ENCODE measurements at regions not wholly inside any gene's neighbourhood (a gene's known extent, or its start where the extent isn't known, plus 50 kb on each side); places are given as distances from the start of the nearest gene placed in this dataset.
"Not testable (repeated sequence)": the region's sequence is repeated elsewhere in the genome, so short reads cannot be mapped to it uniquely, and the experiment has no call there.

DNA sequence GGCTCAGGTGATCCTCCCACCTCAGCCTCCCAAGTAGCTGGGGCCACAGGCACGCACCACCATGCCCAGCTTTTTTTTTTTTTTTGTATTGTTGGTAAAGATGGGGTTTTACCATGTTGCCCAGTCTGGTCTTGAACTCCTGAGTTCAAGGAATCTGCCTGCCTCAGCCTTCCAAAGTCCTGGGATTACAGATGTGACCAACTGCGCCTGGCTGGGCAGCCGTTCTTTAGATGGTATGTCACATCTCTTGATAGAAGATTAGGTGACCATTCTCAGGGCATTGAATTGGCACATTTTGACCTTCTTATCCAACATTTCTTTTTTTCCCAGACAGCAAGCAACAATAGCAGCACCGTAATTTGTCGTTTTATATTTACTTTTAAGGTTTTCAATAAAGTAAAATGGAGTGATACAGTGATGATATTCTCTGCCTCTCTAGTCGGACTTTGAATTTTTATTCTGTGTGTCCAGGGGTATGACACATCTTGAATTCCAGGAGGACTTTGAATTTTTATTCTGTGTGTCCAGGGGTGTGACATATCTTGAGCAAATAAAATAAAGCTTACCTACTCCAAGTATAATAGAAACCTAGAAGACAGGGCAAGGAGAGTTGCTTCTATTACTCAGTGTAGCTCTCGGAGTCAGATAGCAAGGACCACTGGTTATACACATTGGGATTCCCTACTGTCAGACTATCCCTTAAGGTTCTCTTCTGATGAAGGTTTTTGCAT, 282.4 kb upstream of the NOTCH2NLA start:
- not testable (repeated sequence) for H3K9me3 Mint-ChIP-seq; DNase-seq; H3K9me3 ChIP-seq (ENCODE audit: control insufficient read depth, low read length); H3K4me3 ChIP-seq (ENCODE audit: low read length); H3K27me3 Mint-ChIP-seq (ENCODE audit: insufficient read depth); H3K27ac Mint-ChIP-seq; H3K4me1 ChIP-seq (ENCODE audit: control insufficient read depth, insufficient read depth, low read length); H3K27ac ChIP-seq (ENCODE audit: low read depth, low read length); H3K27me3 ChIP-seq (ENCODE audit: control insufficient read depth, insufficient read depth, low read length, poor library complexity, severe bottlenecking); H3K36me3 ChIP-seq (ENCODE audit: control insufficient read depth, insufficient read depth, low read length); H3K4me1 Mint-ChIP-seq; H3K36me3 Mint-ChIP-seq (ENCODE audit: low read depth); H3K4me3 Mint-ChIP-seq; H3K9ac ChIP-seq (ENCODE audit: extremely low read depth, low read length, poor library complexity, severe bottlenecking)
- WGBS, 2 experiments (ENCODE audit: insufficient coverage in 1 of 2, insufficient read length in 1 of 2): 100% methylated on average over 2 of the region's 7 CpGs; no CpG with 5 or more reads in 1 of the 2 experiments

DNA sequence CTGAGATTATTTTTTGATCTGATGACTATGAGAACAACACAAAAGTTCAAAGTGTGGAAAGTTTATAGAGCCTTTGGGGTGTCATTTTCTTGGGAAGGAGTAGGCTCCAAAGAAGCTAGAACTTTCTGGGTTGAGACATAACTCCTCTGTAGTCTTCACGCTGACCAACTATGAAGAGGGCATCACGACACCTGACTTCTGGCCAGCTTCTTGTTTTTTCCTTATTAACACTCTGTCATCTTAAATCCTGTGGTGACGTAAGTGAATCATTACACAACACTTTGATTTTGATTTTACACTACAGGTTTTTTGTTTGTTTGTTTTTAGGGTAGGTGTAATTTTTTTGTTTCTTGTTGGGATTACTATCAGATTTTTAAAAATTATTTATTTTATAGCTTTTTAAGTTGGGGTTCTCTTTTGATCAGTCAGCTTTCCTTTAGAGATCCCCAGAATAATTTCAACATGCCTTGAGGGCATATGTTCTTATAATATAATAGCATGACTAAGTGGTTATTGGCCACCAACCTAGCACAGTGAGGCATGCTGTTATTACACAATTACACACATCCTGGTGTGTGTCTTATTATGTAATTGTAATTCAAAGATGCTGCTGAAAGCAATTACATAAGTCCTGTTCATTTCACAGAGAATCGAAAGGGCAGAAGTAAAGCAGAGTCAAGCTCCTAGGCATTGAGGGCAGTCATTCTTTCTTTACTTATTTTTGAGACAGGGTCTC, 281.6 kb upstream of the NOTCH2NLA start:
- H3K4me3 Mint-ChIP-seq; H3K9me3 ChIP-seq (ENCODE audit: control insufficient read depth, low read length); H3K4me1 ChIP-seq (ENCODE audit: control insufficient read depth, insufficient read depth, low read length); H3K9ac ChIP-seq (ENCODE audit: extremely low read depth, low read length, poor library complexity, severe bottlenecking); H3K27me3 ChIP-seq (ENCODE audit: control insufficient read depth, insufficient read depth, low read length, poor library complexity, severe bottlenecking); H3K4me3 ChIP-seq (ENCODE audit: low read length); H3K9me3 Mint-ChIP-seq; H3K27me3 Mint-ChIP-seq (ENCODE audit: insufficient read depth); H3K4me1 Mint-ChIP-seq; H3K36me3 ChIP-seq (ENCODE audit: control insufficient read depth, insufficient read depth, low read length); H3K27ac ChIP-seq (ENCODE audit: low read depth, low read length); H3K27ac Mint-ChIP-seq; H3K36me3 Mint-ChIP-seq (ENCODE audit: low read depth); DNase-seq: not testable (repeated sequence)
- WGBS, 2 experiments (ENCODE audit: insufficient coverage in 1 of 2, insufficient read length in 1 of 2): no CpG with 5 or more reads among the region's 4 CpGs

DNA sequence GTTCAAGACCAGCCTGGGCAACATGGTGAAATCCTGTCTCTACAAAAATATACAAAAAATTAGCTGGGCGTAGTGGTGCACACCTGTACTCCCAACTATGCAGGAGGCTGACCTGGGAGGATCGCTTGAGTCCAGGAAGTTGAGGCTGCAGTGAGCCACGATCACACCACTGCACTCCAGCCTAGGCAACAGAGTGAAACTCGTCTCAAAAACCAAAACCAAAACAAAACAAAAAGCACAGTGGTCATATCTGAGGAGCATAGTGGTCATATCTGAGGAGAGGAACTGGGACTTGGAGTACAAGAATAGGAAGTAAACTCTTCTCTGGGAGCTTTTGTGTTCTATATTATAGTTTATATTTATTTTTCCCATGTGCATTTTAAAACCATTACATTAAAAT, 275.3 kb upstream of the NOTCH2NLA start:
- not testable (repeated sequence) for H3K9me3 ChIP-seq (ENCODE audit: control insufficient read depth, low read length); H3K27ac ChIP-seq (ENCODE audit: low read depth, low read length); H3K27me3 Mint-ChIP-seq (ENCODE audit: insufficient read depth); H3K4me1 Mint-ChIP-seq; H3K27ac Mint-ChIP-seq; H3K36me3 Mint-ChIP-seq (ENCODE audit: low read depth); H3K9me3 Mint-ChIP-seq; DNase-seq; H3K27me3 ChIP-seq (ENCODE audit: control insufficient read depth, insufficient read depth, low read length, poor library complexity, severe bottlenecking); H3K4me1 ChIP-seq (ENCODE audit: control insufficient read depth, insufficient read depth, low read length); H3K9ac ChIP-seq (ENCODE audit: extremely low read depth, low read length, poor library complexity, severe bottlenecking); H3K4me3 Mint-ChIP-seq; H3K4me3 ChIP-seq (ENCODE audit: low read length); H3K36me3 ChIP-seq (ENCODE audit: control insufficient read depth, insufficient read depth, low read length)
- WGBS, 2 experiments (ENCODE audit: insufficient coverage in 1 of 2, insufficient read length in 1 of 2): no CpG with 5 or more reads among the region's 4 CpGs

DNA sequence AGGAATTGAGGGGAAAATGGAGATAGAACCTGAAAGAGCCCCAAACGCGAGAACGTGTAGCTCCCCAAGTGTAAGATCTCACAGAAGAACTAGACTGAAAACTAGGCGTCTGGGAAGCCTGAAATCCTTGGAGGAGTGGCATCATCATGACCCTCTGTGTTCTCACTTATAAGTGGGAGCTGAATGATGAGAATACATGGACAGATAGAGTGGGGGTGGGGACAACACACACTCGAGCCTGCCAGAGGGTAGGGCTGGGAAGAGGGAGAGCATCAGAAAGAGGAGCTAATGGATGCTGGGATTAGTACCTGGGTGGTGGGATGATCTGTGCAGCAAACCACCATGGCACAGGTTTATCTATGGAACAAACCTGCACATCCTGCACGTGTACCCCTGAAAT, 258.7 kb upstream of the NOTCH2NLA start:
- not testable (repeated sequence) for H3K4me1 Mint-ChIP-seq; H3K27me3 Mint-ChIP-seq (ENCODE audit: insufficient read depth); DNase-seq; H3K27ac Mint-ChIP-seq; H3K9ac ChIP-seq (ENCODE audit: extremely low read depth, low read length, poor library complexity, severe bottlenecking); H3K27me3 ChIP-seq (ENCODE audit: control insufficient read depth, insufficient read depth, low read length, poor library complexity, severe bottlenecking); H3K4me3 ChIP-seq (ENCODE audit: low read length); H3K36me3 Mint-ChIP-seq (ENCODE audit: low read depth); H3K4me1 ChIP-seq (ENCODE audit: control insufficient read depth, insufficient read depth, low read length); H3K9me3 Mint-ChIP-seq; H3K9me3 ChIP-seq (ENCODE audit: control insufficient read depth, low read length); H3K27ac ChIP-seq (ENCODE audit: low read depth, low read length); H3K4me3 Mint-ChIP-seq; H3K36me3 ChIP-seq (ENCODE audit: control insufficient read depth, insufficient read depth, low read length)
- no CpG with 5 or more reads among the region's 6 CpGs for WGBS, 2 experiments (ENCODE audit: insufficient coverage in 1 of 2, insufficient read length in 1 of 2)

DNA sequence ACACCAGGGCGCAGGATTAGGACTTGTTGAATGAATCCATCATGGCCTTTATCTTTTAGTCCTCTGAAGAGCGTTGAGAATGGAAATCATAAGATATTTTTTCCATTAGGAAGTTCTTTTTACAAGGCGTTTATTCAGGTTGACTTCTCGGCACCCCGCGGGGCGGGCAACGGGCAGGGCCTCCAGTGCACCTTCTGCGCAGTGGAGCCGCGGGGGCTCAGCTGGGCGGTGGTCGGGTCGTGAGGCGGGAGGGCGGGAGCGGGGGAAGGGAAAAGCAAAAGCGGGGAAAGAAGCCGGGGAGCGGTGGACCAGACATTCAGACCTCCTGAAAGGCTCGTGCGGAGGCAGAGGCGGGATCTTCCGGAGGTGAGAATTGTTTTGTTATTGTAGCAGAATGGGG, 258.3 kb upstream of the NOTCH2NLA start:
- not testable (repeated sequence) for H3K9ac ChIP-seq (ENCODE audit: extremely low read depth, low read length, poor library complexity, severe bottlenecking); H3K4me3 Mint-ChIP-seq; H3K27ac Mint-ChIP-seq; H3K4me1 ChIP-seq (ENCODE audit: control insufficient read depth, insufficient read depth, low read length); H3K36me3 ChIP-seq (ENCODE audit: control insufficient read depth, insufficient read depth, low read length); H3K4me3 ChIP-seq (ENCODE audit: low read length); H3K4me1 Mint-ChIP-seq; H3K9me3 ChIP-seq (ENCODE audit: control insufficient read depth, low read length); H3K27ac ChIP-seq (ENCODE audit: low read depth, low read length); H3K27me3 Mint-ChIP-seq (ENCODE audit: insufficient read depth); H3K36me3 Mint-ChIP-seq (ENCODE audit: low read depth); H3K27me3 ChIP-seq (ENCODE audit: control insufficient read depth, insufficient read depth, low read length, poor library complexity, severe bottlenecking); DNase-seq; H3K9me3 Mint-ChIP-seq
- no CpG with 5 or more reads among the region's 24 CpGs for WGBS, 2 experiments (ENCODE audit: insufficient coverage in 1 of 2, insufficient read length in 1 of 2)

DNA sequence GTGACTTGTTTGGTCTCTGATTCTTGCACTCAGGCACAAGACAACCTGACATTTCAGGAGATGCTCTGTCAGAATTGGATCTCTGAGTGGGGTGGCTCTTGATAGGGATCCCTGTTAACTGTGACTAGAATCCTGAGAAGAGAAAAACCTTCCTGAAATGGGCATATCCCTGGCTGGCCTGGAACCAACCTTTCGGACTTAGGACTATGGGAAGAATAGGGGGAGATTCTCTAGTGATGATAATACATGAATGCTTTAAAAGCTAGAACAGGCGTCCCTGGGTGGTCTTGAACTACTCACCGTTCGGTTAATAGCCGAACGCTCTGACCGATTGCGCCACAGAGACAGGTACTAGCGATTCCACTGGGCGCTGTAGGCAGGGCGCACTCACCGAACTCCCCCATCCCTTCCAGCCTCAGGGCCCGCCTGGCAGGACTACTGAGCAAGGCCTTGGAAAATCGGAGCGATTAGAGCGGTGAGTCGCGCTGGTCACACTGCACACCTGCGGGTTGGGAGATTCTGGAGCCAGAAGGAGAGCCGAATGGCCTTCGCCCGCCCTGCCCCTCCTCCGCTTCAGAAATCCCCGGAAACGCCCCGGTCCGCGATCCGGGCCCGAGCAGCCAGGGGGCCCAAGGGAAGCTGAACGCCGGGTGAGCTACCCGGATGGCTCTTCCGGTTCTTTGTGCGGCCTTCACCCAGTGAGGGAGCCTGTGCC, 257.6 kb upstream of the NOTCH2NLA start:
- not testable (repeated sequence) for H3K9me3 ChIP-seq (ENCODE audit: control insufficient read depth, low read length); H3K4me1 Mint-ChIP-seq; H3K27me3 Mint-ChIP-seq (ENCODE audit: insufficient read depth); H3K4me3 ChIP-seq (ENCODE audit: low read length); H3K36me3 Mint-ChIP-seq (ENCODE audit: low read depth); H3K9ac ChIP-seq (ENCODE audit: extremely low read depth, low read length, poor library complexity, severe bottlenecking); DNase-seq; H3K27ac ChIP-seq (ENCODE audit: low read depth, low read length); H3K27ac Mint-ChIP-seq; H3K9me3 Mint-ChIP-seq; H3K4me1 ChIP-seq (ENCODE audit: control insufficient read depth, insufficient read depth, low read length); H3K36me3 ChIP-seq (ENCODE audit: control insufficient read depth, insufficient read depth, low read length); H3K27me3 ChIP-seq (ENCODE audit: control insufficient read depth, insufficient read depth, low read length, poor library complexity, severe bottlenecking)
- 95% methylated on average over 7 of the region's 35 CpGs; no CpG with 5 or more reads in 1 of the 2 experiments for WGBS, 2 experiments (ENCODE audit: insufficient coverage in 1 of 2, insufficient read length in 1 of 2)
- H3K4me3 Mint-ChIP-seq: peak overlapping the region; percentile 22
